ENCODE measurements at regions not wholly inside any gene's neighbourhood (a gene's known extent, or its start where the extent isn't known, plus 50 kb on each side); places are given as distances from the start of the nearest gene placed in this dataset.

DNA sequence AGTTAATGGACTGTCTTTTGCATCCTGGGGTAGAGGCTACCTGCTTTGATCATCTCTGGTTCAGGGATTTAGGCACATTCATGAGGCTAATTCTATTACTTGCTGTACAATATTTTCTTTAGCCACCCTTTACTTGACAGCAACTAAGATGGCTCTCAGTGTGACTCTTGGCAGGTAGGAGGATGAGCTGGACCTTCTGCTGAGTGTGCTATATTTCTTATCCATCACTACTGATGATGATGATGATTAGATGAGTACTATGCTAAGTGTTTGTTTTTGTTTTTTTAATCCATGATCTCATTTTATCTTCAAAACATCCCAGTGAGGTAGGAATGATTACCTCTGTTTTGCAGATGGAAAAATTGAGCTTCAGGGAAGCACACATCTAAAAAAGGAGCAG is 152.8 kb upstream of the WSCD2 start:
- H4K91ac ChIP-seq (ENCODE audit: insufficient read depth, low read depth, low read length): no peak overlapping the region
- dilution Hi-C loops (cut with HindIII; ENCODE audit: low sequenced_read_pairs, unreplicated experiment) (no loop called here), in situ Hi-C loops (cut with MboI; ENCODE audit: low sequenced_read_pairs) (no loop called here), intact Hi-C loops (cut with micrococcal nuclease) (no loop called here)
- H3K4me2 ChIP-seq (ENCODE audit: low read depth, low read length): no peak overlapping the region
- H3K4ac ChIP-seq (ENCODE audit: low read depth, low read length): no peak overlapping the region
- H3K18ac ChIP-seq (ENCODE audit: low read depth, low read length): no peak overlapping the region
- BruUV-seq (replicated peaks): no TSS peak
- H3K9me3 ChIP-seq (ENCODE audit: control insufficient read depth, insufficient read depth, low read length): no peaks in the 10 kb centered on the region; the same call in 1 of the 2 replicates
- no peak overlapping the region for H3K23ac ChIP-seq (ENCODE audit: low read depth, low read length)
- no peak overlapping the region for H2BK20ac ChIP-seq (ENCODE audit: low read depth, low read length)
- ATAC-seq (ENCODE audit: low read depth) (no peak), DNase-seq (no peak)
- no peak overlapping the region for H2AK9ac ChIP-seq (replicated peaks; ENCODE audit: low read depth, low read length, poor library complexity)
- no peaks in the 10 kb centered on the region for H3K9me1 ChIP-seq (ENCODE audit: insufficient read depth, low read length)
- H3K14ac ChIP-seq (replicated peaks; ENCODE audit: low read depth, low read length): no peak overlapping the region
- H3K36me3 ChIP-seq (ENCODE audit: control insufficient read depth, insufficient read depth, low read length): no peaks in the 10 kb centered on the region
- no peak overlapping the region for H2AFZ ChIP-seq (replicated peaks; ENCODE audit: low read length, poor library complexity)
- no peak overlapping the region for H2BK120ac ChIP-seq (ENCODE audit: low read depth, low read length)
- no peak overlapping the region for H3K56ac ChIP-seq (ENCODE audit: extremely low read depth, insufficient read depth, low read length)
- H4K5ac ChIP-seq (ENCODE audit: low read depth, low read length): no peak overlapping the region
- no peaks in the 10 kb centered on the region for H3K4me1 ChIP-seq (ENCODE audit: control insufficient read depth, insufficient read depth, low read length)
- no peak overlapping the region for H3K27ac ChIP-seq (ENCODE audit: insufficient read depth, low read length)
- ChIA-PET CTCF (no interaction called here), POLR2A (ENCODE audit: unreplicated experiment) (no interaction called here)
- no peak overlapping the region for H2BK15ac ChIP-seq (ENCODE audit: low read depth, low read length)
- TF ChIP-seq NFE2L2 (IDR thresholded peaks at IDR 0.05; ENCODE audit: low read depth, low read length): no peak
- TF ChIP-seq CHD1 (IDR thresholded peaks at IDR 0.05; ENCODE audit: low read depth, low read length): no peak
- TF ChIP-seq BHLHE40 (IDR thresholded peaks at IDR 0.05; ENCODE audit: low read depth, low read length): no peak
- TF ChIP-seq MXI1 (IDR thresholded peaks at IDR 0.05; ENCODE audit: borderline replicate concordance, low read depth, low read length): no peak
- TF ChIP-seq RAD21 (IDR thresholded peaks at IDR 0.05; ENCODE audit: low read length): no peak
- no peak overlapping the region for H3K4me3 ChIP-seq (ENCODE audit: insufficient read depth, low read depth, low read length)
- H3K9ac ChIP-seq (ENCODE audit: low read depth, low read length): no peak overlapping the region
- H2BK5ac ChIP-seq (ENCODE audit: low read depth, low read length, poor library complexity, severe bottlenecking): no peak overlapping the region
- H3K79me1 ChIP-seq (ENCODE audit: low read depth in 1 of 2, low read length in 2 of 2): no peaks in the 10 kb centered on the region
- no peak overlapping the region for H2AK5ac ChIP-seq (ENCODE audit: low read depth, low read length)
- H4K20me1 ChIP-seq (ENCODE audit: insufficient read depth, low read length): no peaks in the 10 kb centered on the region
- no peaks in the 10 kb centered on the region for H3K27me3 ChIP-seq (ENCODE audit: control insufficient read depth, insufficient read depth, low read length)
- H4K8ac ChIP-seq (ENCODE audit: low read depth in 2 of 2, low read length in 2 of 2): no peak overlapping the region

Measured in IMR-90 (cell line).